ENCODE measurements at regions not wholly inside any gene's neighbourhood (a gene's known extent, or its start where the extent isn't known, plus 50 kb on each side); places are given as distances from the start of the nearest gene placed in this dataset.

DNA sequence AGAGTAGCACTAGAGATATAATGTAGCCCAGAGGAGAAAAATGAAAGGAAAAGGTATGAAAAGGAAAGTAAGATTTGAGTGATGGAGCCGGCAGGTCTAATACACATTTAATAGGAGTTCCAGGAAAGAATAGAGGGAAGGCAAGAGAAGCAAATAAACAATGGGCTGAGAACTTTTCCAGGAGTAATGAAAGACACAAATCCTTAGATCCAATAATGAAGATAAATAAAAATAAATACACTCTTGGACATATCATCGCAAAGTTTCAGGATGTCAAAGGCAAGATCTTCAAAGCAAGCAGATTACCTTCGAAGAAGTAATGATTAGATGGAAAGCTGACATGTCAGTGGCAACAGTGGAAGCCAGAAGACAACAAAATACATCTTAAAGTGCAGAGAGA lies 102.0 kb upstream of the YWHAQ start:
- TF ChIP-seq CTCF (conservative IDR thresholded peaks at IDR 0.05) (no peak), ZFX (IDR thresholded peaks at IDR 0.05) (no peak)

Measured in C4-2B (cell line).